ENCODE measurements at regions not wholly inside any gene's neighbourhood (a gene's known extent, or its start where the extent isn't known, plus 50 kb on each side); places are given as distances from the start of the nearest gene placed in this dataset.
"Not testable (repeated sequence)": the region's sequence is repeated elsewhere in the genome, so short reads cannot be mapped to it uniquely, and the experiment has no call there.

DNA sequence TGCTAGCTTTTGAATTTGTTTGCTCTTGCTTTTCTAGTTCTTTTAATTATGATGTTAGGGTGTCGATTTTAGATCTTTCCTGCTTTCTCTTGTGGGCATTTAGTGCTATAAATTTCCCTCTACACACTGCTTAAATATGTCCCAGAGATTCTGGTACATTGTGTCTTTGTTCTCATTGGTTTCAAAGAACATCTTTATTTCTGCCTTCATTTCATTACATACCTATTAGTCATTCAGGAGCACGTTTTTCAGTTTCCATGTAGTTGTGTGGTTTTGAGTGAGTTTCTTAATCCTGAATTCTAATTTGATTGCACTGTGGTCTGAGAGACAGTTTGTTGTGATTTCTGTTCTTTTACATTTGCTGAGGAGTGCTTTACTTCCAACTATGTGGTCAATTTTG, 51.2 kb upstream of the MB21D2 start:
- DNase-seq (ENCODE audit: extremely low read depth, low read depth): not testable (repeated sequence)

GRCh38 chr3:192980632-192981031, 63.0 kb upstream of the MB21D2 start:
- no peak for DNase-seq (ENCODE audit: extremely low read depth, low read depth)

DNA sequence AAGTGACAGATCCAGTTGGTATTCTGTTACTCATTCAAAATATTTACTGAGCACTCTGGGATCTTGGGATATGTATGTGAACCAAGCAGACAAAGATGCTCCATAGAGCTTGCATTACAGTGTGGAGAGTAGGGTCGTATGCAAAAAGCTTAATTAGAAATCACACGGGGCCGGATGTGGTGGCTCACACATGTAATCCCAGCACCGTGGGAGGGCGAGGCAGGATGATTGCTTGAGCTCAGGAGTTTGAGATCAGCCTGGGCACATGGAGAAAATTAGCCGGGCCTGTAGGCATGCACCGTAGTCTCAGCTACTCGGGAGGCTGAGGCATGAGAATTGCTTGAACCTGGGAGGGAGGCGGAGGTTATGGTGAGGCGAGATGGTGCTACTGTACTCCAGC, 68.7 kb upstream of the MB21D2 start:
- DNase-seq (ENCODE audit: extremely low read depth, low read depth): peak; percentile 7

DNA sequence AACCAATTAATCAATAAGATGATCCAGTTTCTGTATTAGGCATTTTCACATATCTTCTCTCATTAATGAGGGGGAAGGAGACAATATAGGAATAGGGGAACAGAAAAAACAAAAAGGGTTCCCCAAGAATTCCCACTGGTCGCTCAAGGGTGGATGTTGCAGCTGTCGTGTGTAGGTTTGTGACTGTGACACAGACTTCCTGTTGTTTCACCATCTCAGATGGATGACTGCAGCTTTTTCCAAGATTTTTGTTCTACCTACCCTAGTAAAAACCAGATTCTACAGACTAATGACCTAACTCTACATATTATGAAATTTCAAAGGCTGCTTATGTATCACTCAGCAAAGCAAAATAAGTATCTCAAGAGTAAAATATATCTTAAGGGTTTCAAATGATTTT, 73.7 kb upstream of the MB21D2 start:
- no peak for DNase-seq (ENCODE audit: extremely low read depth, low read depth)

GRCh38 chr3:192992361-192992760, 74.7 kb upstream of the MB21D2 start:
- no peak for DNase-seq (ENCODE audit: extremely low read depth, low read depth)

GRCh38 chr3:192993411-192993810, 75.8 kb upstream of the MB21D2 start:
- no peak for DNase-seq (ENCODE audit: extremely low read depth, low read depth)

DNA sequence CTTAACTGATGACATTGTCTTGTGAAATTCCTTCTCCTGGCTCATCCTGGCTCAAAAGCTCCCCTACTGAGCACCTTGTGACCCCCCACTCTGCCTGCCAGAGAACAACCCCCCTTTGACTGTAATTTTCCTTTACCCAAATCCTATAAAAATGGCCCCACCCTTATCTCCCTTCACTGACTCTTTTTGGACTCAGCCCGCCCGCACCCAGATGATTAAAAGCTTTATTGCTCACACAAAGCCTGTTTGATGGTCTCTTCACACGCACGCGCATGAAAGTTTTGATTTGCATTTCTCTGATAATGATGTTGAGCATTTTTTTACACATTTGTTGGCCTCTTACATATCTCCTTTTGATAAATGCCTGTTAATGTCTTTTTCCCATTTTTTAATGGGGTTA, 83.5 kb upstream of the MB21D2 start:
- DNase-seq (ENCODE audit: extremely low read depth, low read depth): not testable (repeated sequence)

GRCh38 chr3:193003624-193004023, 86.0 kb upstream of the MB21D2 start:
- DNase-seq (ENCODE audit: extremely low read depth, low read depth): not testable (repeated sequence)

GRCh38 chr3:193008654-193009053, 91.0 kb upstream of the MB21D2 start:
- DNase-seq (ENCODE audit: extremely low read depth, low read depth): no peak

GRCh38 chr3:193010191-193010590, 92.5 kb upstream of the MB21D2 start:
- no peak for DNase-seq (ENCODE audit: extremely low read depth, low read depth)

GRCh38 chr3:193011958-193012357, 94.3 kb upstream of the MB21D2 start:
- no peak for DNase-seq (ENCODE audit: extremely low read depth, low read depth)

- no peak for DNase-seq (ENCODE audit: extremely low read depth, low read depth)
Observed at GRCh38 chr3:193014902-193015301, 97.2 kb upstream of the MB21D2 start.

GRCh38 chr3:193016437-193016901, 98.8 kb upstream of the MB21D2 start:
- no peak for DNase-seq (ENCODE audit: extremely low read depth, low read depth)

DNA sequence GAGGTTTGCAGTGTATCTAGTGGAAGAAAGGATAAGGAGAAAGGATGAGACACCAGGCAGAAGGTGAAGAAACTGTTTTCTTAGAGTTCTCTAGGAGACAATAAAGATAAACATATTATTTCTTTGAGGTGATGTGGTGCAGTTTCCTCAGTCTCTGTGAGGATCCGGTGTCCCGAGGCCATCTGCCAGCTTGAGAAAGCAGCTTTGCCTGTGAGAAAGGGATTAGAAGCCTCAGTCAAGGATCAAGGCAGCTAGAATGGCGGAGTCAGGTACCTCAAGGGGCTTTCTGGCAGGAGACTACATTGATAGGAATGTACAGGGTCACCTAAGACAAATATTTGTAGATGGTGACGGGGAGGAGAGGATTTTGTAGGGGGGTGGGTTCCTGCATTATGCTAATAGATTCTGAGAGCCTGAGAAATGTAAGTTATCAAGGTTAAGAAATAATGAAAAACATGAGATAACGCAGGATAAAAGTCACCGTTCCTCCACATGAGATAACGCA, 103.9 kb upstream of the MB21D2 start:
- DNase-seq (ENCODE audit: extremely low read depth, low read depth): no peak

- DNase-seq (ENCODE audit: extremely low read depth, low read depth): no peak
Observed at GRCh38 chr3:193023218-193023617, 105.6 kb upstream of the MB21D2 start.

GRCh38 chr3:193028258-193028657, 110.6 kb upstream of the MB21D2 start:
- no peak for DNase-seq (ENCODE audit: extremely low read depth, low read depth)

DNA sequence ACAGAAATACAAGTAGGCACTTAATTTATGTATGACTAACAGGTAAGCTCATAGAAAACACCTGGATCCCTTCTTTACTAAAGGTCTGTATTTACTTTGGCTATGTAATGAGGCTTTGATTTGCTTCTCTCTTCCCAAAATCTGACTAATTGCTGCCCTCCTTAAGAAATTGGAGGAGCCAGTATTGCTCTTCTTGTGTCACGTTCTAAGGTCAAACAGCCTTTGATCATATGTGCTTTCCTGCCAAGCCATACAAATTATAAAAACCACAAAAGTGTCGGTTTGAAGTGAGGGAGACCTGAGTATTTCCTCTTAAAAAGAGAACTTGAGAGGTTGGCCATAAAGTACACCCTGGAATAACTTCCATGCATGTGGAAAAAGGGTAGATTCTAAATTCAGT, 112.1 kb upstream of the MB21D2 start:
- DNase-seq (ENCODE audit: extremely low read depth, low read depth): no peak

- DNase-seq (ENCODE audit: extremely low read depth, low read depth): no peak
Observed at GRCh38 chr3:193030276-193030675, 112.6 kb upstream of the MB21D2 start.

DNA sequence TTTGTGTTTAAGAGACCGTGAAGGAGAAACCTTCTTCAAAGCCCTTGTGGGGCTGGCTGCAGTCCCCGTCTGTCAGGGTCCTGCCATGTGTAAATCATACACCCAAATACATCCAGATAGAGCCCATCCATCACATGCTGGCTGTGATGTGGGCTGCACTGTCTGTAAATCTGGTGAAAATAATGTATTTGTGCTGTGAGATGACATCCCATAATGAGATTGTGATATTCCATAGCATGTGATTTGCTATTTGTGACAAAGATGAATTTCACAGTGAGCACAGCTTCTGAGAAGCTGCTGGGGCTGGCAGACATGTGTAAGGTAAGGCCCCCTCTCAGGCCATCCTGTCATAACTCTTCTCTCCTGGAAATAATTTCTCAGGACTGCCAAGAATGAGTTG, 114.3 kb upstream of the MB21D2 start:
- DNase-seq (ENCODE audit: extremely low read depth, low read depth): no peak

DNA sequence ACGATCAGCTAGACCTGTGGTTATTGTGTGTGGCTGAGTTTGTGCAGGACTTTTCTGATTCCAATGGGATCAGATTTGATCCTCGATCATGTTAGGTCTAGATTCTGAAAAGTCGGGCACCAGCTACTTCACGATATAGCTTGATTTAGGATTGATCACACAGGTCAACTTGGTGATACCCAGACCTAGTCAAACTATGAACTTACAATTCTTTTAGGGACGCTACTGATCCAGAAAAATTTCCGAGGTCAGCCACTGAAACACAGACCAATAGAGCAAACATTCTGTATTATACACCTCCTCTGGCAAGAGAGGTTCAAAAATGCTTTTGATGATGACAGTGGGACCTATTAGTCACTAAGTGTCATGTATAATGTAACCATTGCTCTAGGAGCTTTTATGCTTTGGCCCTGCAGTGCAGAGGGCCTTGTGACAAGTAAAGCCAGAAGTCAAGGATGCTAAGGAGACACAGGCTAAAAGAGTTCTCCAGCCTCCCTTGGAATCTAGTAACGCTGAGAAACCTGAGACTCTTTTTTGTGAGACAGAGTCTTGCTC, 115.6 kb upstream of the MB21D2 start:
- DNase-seq (ENCODE audit: extremely low read depth, low read depth): no peak

DNA sequence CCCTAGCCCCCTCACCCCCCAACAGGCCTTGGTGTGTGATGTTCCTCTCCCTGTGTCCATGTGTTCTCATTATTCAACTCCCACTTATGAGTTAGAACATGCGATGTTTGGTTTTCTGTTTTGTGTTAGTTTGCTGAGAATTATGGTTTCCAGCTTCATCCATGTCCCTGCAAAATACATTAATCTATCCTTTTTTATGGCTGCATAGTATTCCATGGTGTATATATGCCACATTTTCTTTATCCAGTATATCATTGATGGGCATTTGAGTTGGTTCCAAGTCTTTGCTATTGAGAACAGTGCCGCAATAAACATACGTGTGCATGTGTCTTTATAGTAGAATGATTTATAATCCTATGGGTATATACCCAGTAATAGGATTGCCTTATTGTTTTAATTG, 120.2 kb upstream of the MB21D2 start:
- DNase-seq (ENCODE audit: extremely low read depth, low read depth): not testable (repeated sequence)

GRCh38 chr3:193039058-193039457, 121.4 kb upstream of the MB21D2 start:
- no peak for DNase-seq (ENCODE audit: extremely low read depth, low read depth)
